ENCODE measurements at regions not wholly inside any gene's neighbourhood (a gene's known extent, or its start where the extent isn't known, plus 50 kb on each side); places are given as distances from the start of the nearest gene placed in this dataset.
"Not testable (repeated sequence)": the region's sequence is repeated elsewhere in the genome, so short reads cannot be mapped to it uniquely, and the experiment has no call there.

DNA sequence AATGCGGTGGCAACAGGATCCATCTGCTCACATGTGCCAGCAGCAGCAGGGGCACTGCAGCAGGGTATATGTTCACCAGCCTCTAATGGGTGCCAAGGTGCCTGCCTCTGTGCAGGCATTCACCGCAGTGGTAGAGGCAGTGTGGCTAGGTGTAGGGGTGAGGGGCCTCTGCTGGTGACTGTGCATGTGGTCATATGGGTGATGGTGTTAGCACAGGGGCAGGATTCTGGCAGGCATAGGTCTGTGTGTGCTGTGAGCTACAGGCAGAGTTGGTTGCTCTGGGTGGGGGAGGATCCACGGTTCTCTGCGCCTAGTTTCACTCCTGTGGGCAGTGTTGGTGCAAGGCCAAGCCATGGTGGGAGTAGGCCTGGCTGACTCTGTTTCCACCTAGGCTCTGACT lies 566.5 kb upstream of the GNPDA2 start:
- FAIRE-seq (no peak), DNase-seq (ENCODE audit: low spot score in 2 of 2) (no peak)

- DNase-seq (ENCODE audit: low spot score in 2 of 2), result no peak
- FAIRE-seq, result no peak
Measured at GRCh38 chr4:45284400-45285085, 558.2 kb upstream of the GNPDA2 start.

- FAIRE-seq, result no peak
- no peak for DNase-seq (ENCODE audit: low spot score in 2 of 2)
Measured at GRCh38 chr4:45283352-45283751, 557.0 kb upstream of the GNPDA2 start.

DNA sequence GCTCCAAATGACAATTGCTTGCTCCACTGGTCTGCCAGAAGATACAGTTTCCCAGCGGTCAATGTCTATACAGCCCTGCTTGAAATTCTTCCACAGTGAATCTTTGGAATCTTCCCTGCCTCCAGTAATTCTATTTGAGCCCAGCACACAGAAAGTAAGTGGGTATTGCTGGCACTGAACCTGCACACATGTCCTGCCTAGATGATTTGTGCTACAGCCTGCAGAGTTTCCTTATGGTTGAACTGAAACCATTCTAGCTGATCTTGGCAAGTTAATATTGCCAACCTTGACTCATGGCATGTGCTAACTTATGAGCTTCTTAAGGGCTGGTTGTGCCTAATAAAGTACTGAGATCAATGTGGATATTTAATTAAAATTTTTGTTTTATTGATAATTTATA lies 553.8 kb upstream of the GNPDA2 start:
- FAIRE-seq (no peak), DNase-seq (ENCODE audit: low spot score in 2 of 2) (no peak)

GRCh38 chr4:45275862-45276261 lies 549.5 kb upstream of the GNPDA2 start:
- DNase-seq (ENCODE audit: low spot score in 2 of 2) (no peak), FAIRE-seq (no peak)

- not testable (repeated sequence) for FAIRE-seq; DNase-seq (ENCODE audit: low spot score in 2 of 2)
Measured at GRCh38 chr4:45248106-45248505, 521.8 kb upstream of the GNPDA2 start.

- FAIRE-seq, result no peak
Measured at GRCh38 chr4:45241976-45242375, 515.6 kb upstream of the GNPDA2 start.

GRCh38 chr4:45229206-45229605 lies 502.9 kb upstream of the GNPDA2 start:
- DNase-seq (ENCODE audit: low spot score in 2 of 2), result no peak
- no peak for FAIRE-seq

More at GRCh38 chr4:45241976-45242375, 515.6 kb upstream of the GNPDA2 start:
- DNase-seq (ENCODE audit: low spot score in 2 of 2), result no peak

GRCh38 chr4:45215976-45216542 lies 489.7 kb upstream of the GNPDA2 start:
- FAIRE-seq (no peak), DNase-seq (ENCODE audit: low spot score in 2 of 2) (no peak)

DNA sequence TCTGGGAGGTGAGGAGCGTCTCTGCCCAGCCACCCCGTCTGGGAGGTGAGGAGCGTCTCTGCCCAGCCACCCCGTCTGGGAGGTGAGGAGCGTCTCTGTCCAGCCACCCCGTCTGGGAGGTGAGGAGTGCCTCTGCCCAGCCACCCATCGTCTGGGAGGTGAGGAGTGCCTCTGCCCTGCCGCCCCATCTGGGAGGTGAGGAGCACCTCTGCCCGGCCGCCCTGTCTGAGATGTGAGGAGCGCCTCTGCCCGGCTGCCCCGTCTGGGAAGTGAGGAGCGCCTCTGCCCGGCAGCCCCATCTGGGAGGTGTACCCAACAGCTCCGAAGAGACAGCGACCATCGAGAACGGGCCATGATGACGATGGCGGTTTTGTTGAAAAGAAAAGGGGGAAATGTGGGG lies 482.1 kb upstream of the GNPDA2 start:
- not testable (repeated sequence) for DNase-seq (ENCODE audit: low spot score in 2 of 2)

DNA sequence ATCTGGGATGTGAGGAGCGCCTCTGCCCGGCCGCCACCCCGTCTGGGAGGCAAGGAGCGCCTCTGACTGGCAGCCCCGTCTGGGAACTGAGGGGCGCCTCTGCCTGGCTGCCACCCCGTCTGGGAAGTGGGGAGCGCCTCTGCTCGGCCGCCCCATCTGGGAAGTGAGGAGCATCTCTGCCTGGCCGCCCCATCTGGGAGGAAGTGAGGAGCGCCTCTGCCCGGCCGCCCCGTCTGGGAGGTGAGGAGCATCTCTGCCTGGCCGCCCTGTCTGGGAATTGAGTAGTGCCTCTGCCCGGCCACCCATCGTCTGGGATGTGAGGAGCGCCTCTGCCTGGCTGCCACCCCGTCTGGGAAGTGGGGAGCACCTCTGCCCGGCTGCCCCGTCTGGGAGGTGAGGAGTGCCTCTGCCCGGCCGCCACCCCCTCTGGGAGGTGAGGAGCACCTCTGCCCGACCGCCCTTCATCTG lies 481.5 kb upstream of the GNPDA2 start:
- not testable (repeated sequence) for DNase-seq (ENCODE audit: low spot score in 2 of 2); FAIRE-seq

More for the DNA sequence above, 482.1 kb upstream of the GNPDA2 start:
- not testable (repeated sequence) for FAIRE-seq

GRCh38 chr4:45207241-45207863 lies 481.0 kb upstream of the GNPDA2 start:
- not testable (repeated sequence) for FAIRE-seq; DNase-seq (ENCODE audit: low spot score in 2 of 2)

GRCh38 chr4:45199736-45200135 lies 473.4 kb upstream of the GNPDA2 start:
- DNase-seq (ENCODE audit: low spot score in 2 of 2) (no peak), FAIRE-seq (no peak)

DNA sequence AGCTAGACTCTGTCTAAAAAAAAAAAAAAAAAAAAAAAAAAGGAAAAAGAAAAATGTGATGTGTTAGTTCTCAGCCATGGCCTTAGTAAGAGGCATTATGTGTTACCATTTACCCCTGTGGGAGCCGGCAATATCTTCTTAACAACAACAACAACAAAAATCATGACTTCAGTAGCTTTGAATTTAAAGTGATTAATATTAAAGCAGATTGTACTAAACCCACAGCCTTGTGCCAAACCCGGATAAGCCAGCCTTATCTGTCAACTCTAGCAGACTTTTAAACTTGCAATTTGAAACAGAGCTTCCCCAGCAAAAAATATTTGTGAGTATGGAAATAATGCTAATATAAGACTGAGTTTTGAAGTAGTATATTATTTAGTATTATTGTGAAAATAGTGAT lies 462.1 kb upstream of the GNPDA2 start:
- FAIRE-seq (no peak), DNase-seq (ENCODE audit: low spot score in 2 of 2) (no peak)

- FAIRE-seq (no peak), DNase-seq (ENCODE audit: low spot score in 2 of 2) (no peak)
Measured at GRCh38 chr4:45186249-45186648, 459.9 kb upstream of the GNPDA2 start.

DNA sequence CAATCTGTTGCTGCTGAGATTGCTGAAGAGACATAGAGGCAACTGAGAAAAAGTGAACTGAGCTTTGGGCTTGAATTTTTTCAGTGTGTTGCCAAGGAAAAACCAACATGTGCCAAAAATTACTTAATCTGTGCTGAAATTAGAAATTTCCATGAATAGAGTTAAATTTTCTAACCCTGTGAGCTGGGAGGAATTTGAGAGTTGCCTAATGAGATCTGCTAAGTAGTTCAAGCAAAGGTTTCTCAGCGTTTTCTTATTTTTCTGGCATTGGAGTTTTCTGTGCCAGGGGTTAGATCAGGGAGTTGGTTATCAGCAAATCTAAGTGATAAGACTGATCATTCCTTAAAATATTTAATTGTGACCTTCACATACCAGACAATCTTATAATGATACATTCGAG lies 457.5 kb upstream of the GNPDA2 start:
- no peak for DNase-seq (ENCODE audit: low spot score in 2 of 2)
- no peak for FAIRE-seq

- FAIRE-seq (no peak), DNase-seq (ENCODE audit: low spot score in 2 of 2) (no peak)
Measured at GRCh38 chr4:45172636-45173035, 446.3 kb upstream of the GNPDA2 start.

- DNase-seq (ENCODE audit: low spot score in 2 of 2) (no peak), FAIRE-seq (no peak)
Measured at GRCh38 chr4:45160951-45161350, 434.6 kb upstream of the GNPDA2 start.

DNA sequence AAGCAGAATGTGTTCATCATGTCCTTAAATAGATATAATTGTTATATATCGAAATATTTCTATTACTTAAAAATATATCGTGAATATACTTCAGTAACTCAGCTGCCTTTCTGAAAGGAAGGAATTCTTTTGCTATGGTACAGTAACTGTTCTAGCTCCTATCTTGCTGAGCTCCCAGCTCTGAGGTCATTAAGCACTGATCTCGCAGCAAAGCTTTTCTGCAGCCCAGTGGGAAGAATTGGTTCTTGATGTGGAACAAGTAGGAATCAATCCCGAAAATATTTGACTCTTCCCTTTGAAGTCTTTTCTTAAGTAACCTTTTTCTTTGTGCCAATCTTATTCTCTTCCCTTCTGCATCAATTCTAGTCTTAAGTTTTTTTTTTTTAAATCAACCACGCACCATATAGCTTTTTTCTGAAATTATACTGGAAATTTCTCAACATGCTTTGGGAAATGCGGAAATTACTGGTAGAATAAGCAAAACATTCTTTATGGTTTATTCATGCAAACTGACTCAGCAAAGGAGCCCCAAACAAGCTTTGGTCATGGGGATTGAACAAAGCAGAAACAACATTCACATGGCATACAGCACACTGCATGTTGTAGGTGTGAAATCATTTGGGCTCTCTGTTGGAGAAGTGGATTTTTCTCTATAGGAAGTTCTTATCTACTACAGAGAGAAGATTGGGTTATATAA lies 428.9 kb upstream of the GNPDA2 start:
- no peak for DNase-seq (ENCODE audit: low spot score in 2 of 2)
- FAIRE-seq, result no peak

GRCh38 chr4:45147866-45148265 lies 421.5 kb upstream of the GNPDA2 start:
- FAIRE-seq, result no peak
- DNase-seq (ENCODE audit: low spot score in 2 of 2), result no peak

- DNase-seq (ENCODE audit: low spot score in 2 of 2) (no peak), FAIRE-seq (no peak)
Measured at GRCh38 chr4:45131020-45131419, 404.7 kb upstream of the GNPDA2 start.

Measured in frontal cortex (tissue), 3 donors.